ENCODE measurements at regions not wholly inside any gene's neighbourhood (a gene's known extent, or its start where the extent isn't known, plus 50 kb on each side); places are given as distances from the start of the nearest gene placed in this dataset.

GRCh38 chr5:99004960-99005359 lies 76.2 kb upstream of the CHD1 start:
- TF ChIP-seq CTCF (conservative IDR thresholded peaks at IDR 0.05) (no peak), ZFX (IDR thresholded peaks at IDR 0.05) (no peak)

All from C4-2B (cell line).